SK-N-SH (cell line): ENCODE measurements at regions not wholly inside any gene's neighbourhood (a gene's known extent, or its start where the extent isn't known, plus 50 kb on each side); places are given as distances from the start of the nearest gene placed in this dataset.

Source experiments
- CTCF ChIA-PET: fragments of 300-600, 350-600 bp; formaldehyde crosslinking; extraction: SDS; loops from one replicate; lab custom pipeline; 2021; lab: Yijun Ruan, JAX
- POLR2A ChIA-PET: fragments of 350-600 bp; sonication (Branson Sonifier 250); formaldehyde crosslinking; extraction: SDS; loops from one replicate; lab custom pipeline; 2020; ENCODE audit warnings: antibody characterized with exemption, inconsistent platforms; lab: Yijun Ruan, JAX
- DNase-seq: peaks from one replicate; pipeline ENCODE4 v3.0.0; 2012
- H2AFZ ChIP-seq: fragments of 200-600 bp; sonication (generic); 2 replicates; pipeline ENCODE4 v1.8.1; 2016; ENCODE audit warnings: antibody characterized with exemption, mild to moderate bottlenecking, low read depth
- H3F3A ChIP-seq: fragments of 200-600 bp; sonication (generic); replicated peaks from 2 replicates; pipeline ENCODE3; 2016; ENCODE audit warnings: antibody characterized with exemption, mild to moderate bottlenecking; ENCODE audit not compliant: insufficient read depth
- H3K27ac ChIP-seq, 2 experiments: fragments of 200-500 bp in 1 of 2; fragments of 200-600 bp in 1 of 2; sonication (Bioruptor generic) in 1 of 2; sonication (generic), shearing (Covaris generic) in 1 of 2; 2 replicates each; pipeline versions ENCODE4 v1.5.1 to v1.6.1; 2014 to 2016; ENCODE audit warnings: low read depth in 2 of 2, inconsistent platforms in 1 of 2, low read length in 1 of 2, mild to moderate bottlenecking in 1 of 2, mixed read lengths in 1 of 2
- H3K27me3 ChIP-seq: fragments of 200-600 bp; sonication (generic), shearing (Covaris generic); 2 replicates; pipeline ENCODE4 v1.6.1; 2016; ENCODE audit warnings: mixed run types; ENCODE audit not compliant: insufficient read depth
- H3K36me3 ChIP-seq, 2 experiments: fragments of 200-500 bp in 1 of 2; fragments of 200-600 bp in 1 of 2; sonication (Bioruptor generic) in 1 of 2; sonication (generic) in 1 of 2; replicated peaks in 1 of 2; 2 replicates each; pipeline versions ENCODE3 to v1.5.1; 2014 to 2016; ENCODE audit warnings: low read length in 1 of 2, mild to moderate bottlenecking in 1 of 2; ENCODE audit not compliant: insufficient read depth in 2 of 2, control insufficient read depth in 1 of 2
- H3K4me1 ChIP-seq, 2 experiments: fragments of 200-500 bp in 1 of 2; fragments of 200-600 bp in 1 of 2; sonication (Bioruptor generic) in 1 of 2; sonication (generic), shearing (Covaris generic) in 1 of 2; 2 replicates each; pipeline versions ENCODE4 v1.5.1 to v1.6.1; 2014 to 2016; ENCODE audit warnings: low read depth in 1 of 2, low read length in 1 of 2, mixed run types in 1 of 2; ENCODE audit not compliant: insufficient read depth in 2 of 2, control insufficient read depth in 1 of 2
- H3K4me2 ChIP-seq: fragments of 200-600 bp; sonication (generic), shearing (Covaris generic); 2 replicates; pipeline ENCODE4 v1.6.1; 2017; ENCODE audit warnings: mixed run types
- H3K4me3 ChIP-seq, 2 experiments: fragments of 200-500 bp in 1 of 2; fragments of 200-600 bp in 1 of 2; sonication (Bioruptor generic) in 1 of 2; sonication (generic), shearing (Covaris generic) in 1 of 2; 2 replicates each; pipeline versions ENCODE4 v1.5.1 to v1.8.1; 2014 to 2016; ENCODE audit warnings: low read depth in 2 of 2, inconsistent platforms in 1 of 2, low read length in 1 of 2, mild to moderate bottlenecking in 1 of 2, mixed read lengths in 1 of 2, moderate library complexity in 1 of 2
- H3K79me2 ChIP-seq: fragments of 200-600 bp; sonication (generic); 2 replicates; pipeline ENCODE4 v1.8.1; 2017; ENCODE audit warnings: mild to moderate bottlenecking; ENCODE audit not compliant: insufficient read depth
- H3K9ac ChIP-seq: fragments of 200-600 bp; sonication (generic); 2 replicates; pipeline ENCODE4 v1.6.1; 2017; ENCODE audit warnings: mixed run types
- H3K9me2 ChIP-seq: fragments of 200-600 bp; sonication (generic); 2 replicates; pipeline ENCODE4 v1.6.1; 2017; ENCODE audit warnings: mixed run types
- H3K9me3 ChIP-seq: fragments of 200-600 bp; sonication (generic); 2 replicates; pipeline ENCODE4 v1.6.1; 2017; ENCODE audit warnings: mixed run types, mild to moderate bottlenecking, moderate library complexity
- H4K20me1 ChIP-seq: fragments of 200-600 bp; sonication (generic); 2 replicates; pipeline ENCODE4 v1.6.1; 2017; ENCODE audit warnings: mild to moderate bottlenecking, mixed run types; ENCODE audit not compliant: insufficient read depth
- CHD2 ChIP-seq: fragments of 150-350 bp; IDR thresholded peaks from 2 replicates; pipeline ENCODE4 v1.6.1; 2018; ENCODE audit warnings: low read length; ENCODE audit not compliant: partially characterized antibody
- EP300 ChIP-seq, 2 experiments: IDR thresholded peaks; 2 replicates each; pipeline versions ENCODE4 v1.4.0 to v1.6.1; 2012; ENCODE audit warnings: borderline replicate concordance in 1 of 2, low read depth in 1 of 2, low read length in 1 of 2
- EZH2phosphoT487 ChIP-seq: fragments of 200-600 bp; sonication (generic); IDR thresholded peaks from 2 replicates; pipeline ENCODE4 v1.6.1; 2017; ENCODE audit warnings: low read depth, mixed run types, mild to moderate bottlenecking, antibody characterized with exemption, moderate library complexity, borderline replicate concordance
- FOSL2 ChIP-seq: IDR thresholded peaks from 2 replicates; pipeline ENCODE4 v1.4.0; 2012; ENCODE audit warnings: low read depth, mild to moderate bottlenecking, moderate library complexity, borderline replicate concordance
- FOXM1 ChIP-seq: IDR thresholded peaks from 2 replicates; pipeline ENCODE4 v1.4.0; 2012; ENCODE audit warnings: low read depth, mild to moderate bottlenecking
- GABPA ChIP-seq: IDR thresholded peaks from 2 replicates; pipeline ENCODE4 v1.4.0; 2012; ENCODE audit warnings: low read depth, mild to moderate bottlenecking
- GATA2 ChIP-seq: sonication (generic); formaldehyde crosslinking; IDR thresholded peaks from 2 replicates; pipeline ENCODE4 v1.5.0; 2020; ENCODE audit warnings: mild to moderate bottlenecking, missing genetic modification reagents
- MAX ChIP-seq: IDR thresholded peaks from 2 replicates; pipeline ENCODE4 v1.4.0; 2012; ENCODE audit warnings: low read depth
- MXI1 ChIP-seq: IDR thresholded peaks from 2 replicates; pipeline ENCODE4 v1.6.1; 2012; ENCODE audit warnings: mild to moderate bottlenecking, low read depth, low read length, improper control_type of control experiment
- NRF1 ChIP-seq: IDR thresholded peaks from 2 replicates; pipeline ENCODE4 v1.6.1; 2012; ENCODE audit warnings: low read depth, mild to moderate bottlenecking, low read length
- PBX3 ChIP-seq: IDR thresholded peaks from 2 replicates; pipeline ENCODE4; 2012
- RFX5 ChIP-seq: IDR thresholded peaks from 2 replicates; pipeline ENCODE4 v1.6.1; 2012; ENCODE audit warnings: mild to moderate bottlenecking, improper control_type of control experiment, low read length
- TAF1 ChIP-seq: IDR thresholded peaks from 2 replicates; pipeline ENCODE4 v1.6.1; 2012; ENCODE audit warnings: low read depth, mild to moderate bottlenecking, low read length, moderate library complexity, borderline replicate concordance
- TCF12 ChIP-seq: IDR thresholded peaks from 2 replicates; pipeline ENCODE4 v1.4.0; 2012
- YY1 ChIP-seq: IDR thresholded peaks from 2 replicates; pipeline ENCODE4 v1.4.0; 2012; ENCODE audit warnings: low read depth, mild to moderate bottlenecking
- WGBS: methylation state at CpG from one replicate; pipeline ENCODE4 v1.1.6; 2017; ENCODE audit warnings: low lambda C conversion rate; 5-methylcytosine and 5-hydroxymethylcytosine counted together

DNA sequence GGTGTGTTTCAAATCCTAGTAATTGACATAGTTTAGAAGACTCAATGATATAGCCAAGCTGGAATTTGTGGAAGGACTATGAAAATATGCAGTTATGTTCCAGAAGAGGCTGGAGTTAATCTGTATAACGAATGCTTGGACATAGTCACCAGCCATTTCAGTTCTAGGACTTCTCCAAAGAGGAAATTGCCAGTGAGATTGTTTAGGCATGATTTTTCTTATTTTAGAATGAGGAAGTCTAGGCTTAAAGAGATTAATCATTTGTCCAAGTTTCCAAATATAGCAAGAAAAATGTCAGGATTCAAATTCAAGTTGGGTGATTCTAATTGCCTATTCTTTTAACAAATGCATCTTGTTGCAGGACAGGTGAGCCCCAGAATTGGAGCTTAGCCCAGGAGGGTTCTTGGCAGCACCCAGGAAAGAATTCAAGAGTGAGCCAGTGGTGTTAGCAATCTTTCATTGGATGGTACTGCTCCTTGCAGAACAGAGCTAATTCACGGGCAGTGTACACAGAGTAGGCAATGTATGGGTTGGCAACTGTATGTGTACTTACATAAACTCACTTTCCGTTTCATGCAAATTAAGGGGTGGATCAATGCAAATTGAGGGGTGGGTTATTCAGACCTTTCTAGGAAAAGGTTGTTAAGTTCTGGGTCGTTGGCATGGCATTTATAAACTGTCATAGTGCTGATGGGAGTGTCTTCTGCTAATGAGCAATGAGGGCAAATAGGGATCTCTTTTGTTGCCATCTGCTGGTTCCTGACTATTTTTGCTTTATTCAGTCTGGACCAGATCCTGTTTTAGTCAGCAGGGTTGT is 763.1 kb upstream of the SLITRK1 start (continued):
- TF ChIP-seq NRF1 (no peak), MXI1 (no peak), TAF1 (no peak), GATA2 (CRISPR knock-in tag) (no peak), CHD2 (no peak), PBX3 (no peak; the same call in 1 of the 2 replicates), EP300 (IDR thresholded peaks at IDR 0.05; ENCODE audit: borderline replicate concordance in 1 of 2, low read depth in 1 of 2, low read length in 1 of 2) (0 out of 4 replicates have a peak, but pooled peaks of 1 of the 2 experiments have one; percentile 17), EZH2phosphoT487 (no peak), GABPA (no peak), MAX (no peak)

DNA sequence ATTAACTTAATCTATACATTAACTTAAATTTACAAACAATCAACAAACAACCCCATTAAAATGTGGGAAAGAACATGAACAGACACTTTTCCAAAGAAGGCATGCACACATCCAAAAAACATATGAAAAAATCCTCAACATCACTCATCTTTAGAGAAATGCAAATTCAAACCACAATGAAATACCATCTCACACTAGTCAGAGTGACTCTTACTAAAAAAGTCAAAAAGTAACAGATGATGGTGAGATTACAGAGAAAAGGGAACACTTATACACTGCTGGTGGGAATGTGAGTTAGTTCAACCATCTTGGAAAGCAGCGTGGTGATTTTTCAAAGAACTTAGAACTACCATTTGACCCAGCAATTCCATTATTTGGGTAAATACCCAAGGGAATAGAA is 759.2 kb upstream of the SLITRK1 start:
- H3K9me3 ChIP-seq, result peaks cover 6% of the 10 kb centered on the region; the same call in 1 of the 2 replicates
- peaks cover 8% of the 10 kb centered on the region for H3F3A ChIP-seq
- no peak overlapping the region for H3K4me2 ChIP-seq
- H3K9ac ChIP-seq, result no peak overlapping the region
- H3K27ac ChIP-seq, result peak overlapping the region in 1 of 2 experiments; percentile 34; a peak in 2 of 4 replicates
- H3K36me3 ChIP-seq, result no peaks in the 10 kb centered on the region
- 21% methylated on average over 1 of the region's 1 CpG for WGBS
- no peak for DNase-seq
- POLR2A ChIA-PET, result no interaction called here
- H3K27me3 ChIP-seq, result no peaks in the 10 kb centered on the region
- no peaks in the 10 kb centered on the region for H3K9me2 ChIP-seq
- TF ChIP-seq FOXM1 (no peak), YY1 (no peak), TCF12 (no peak), RFX5 (no peak), FOSL2 (peak; percentile 13; the same call in 1 of the 2 replicates), PBX3 (0 out of 2 replicates have a peak, but pooled peaks have one; percentile 22), GATA2 (CRISPR knock-in tag) (no peak)
- CTCF ChIA-PET, result no interaction called here
- no peak overlapping the region for H3K4me3 ChIP-seq
- no peaks in the 10 kb centered on the region for H3K79me2 ChIP-seq
- peaks cover 0 to 3% of the 10 kb centered on the region in 2 experiments; a peak in 2 of 4 replicates for H3K4me1 ChIP-seq
- peak overlapping the region; percentile 23; the same call in 1 of the 2 replicates for H2AFZ ChIP-seq
- H4K20me1 ChIP-seq, result no peaks in the 10 kb centered on the region
